ENCODE measurements at regions not wholly inside any gene's neighbourhood (a gene's known extent, or its start where the extent isn't known, plus 50 kb on each side); places are given as distances from the start of the nearest gene placed in this dataset.
A peak's percentile ranks its signal among the peaks of the same experiment; 100 is the strongest.

GRCh38 chr1:228992044-228992443, 256.8 kb downstream of the RHOU start:
- 79 to 88% (median 87%) methylated on average over 2 of the region's 2 CpGs for WGBS, 3 donors
- Histone ChIP-seq H3K4me3 (no peak overlapping the region), H3K4me1 (peaks cover 12% of the 10 kb centered on the region), H3K27me3 (ENCODE audit: insufficient read depth in 3 of 3, low read length in 2 of 3) (no peaks in the 10 kb centered on the region), H3K27ac (no peak overlapping the region), H3K9me3 (no peaks in the 10 kb centered on the region), H3K36me3 (ENCODE audit: insufficient read depth in 1 of 2, low read depth in 1 of 2) (no peaks in the 10 kb centered on the region)
- intact Hi-C loops (cut with DNase I): loop anchor here in 1 of 2 donors (10.0 kb wide), 1 partner anchor 63 kb away; no protein-coding TSS in a partner anchor
- DNase-seq (no peak), ATAC-seq (no peak)
- TF ChIP-seq, protein P1, sequence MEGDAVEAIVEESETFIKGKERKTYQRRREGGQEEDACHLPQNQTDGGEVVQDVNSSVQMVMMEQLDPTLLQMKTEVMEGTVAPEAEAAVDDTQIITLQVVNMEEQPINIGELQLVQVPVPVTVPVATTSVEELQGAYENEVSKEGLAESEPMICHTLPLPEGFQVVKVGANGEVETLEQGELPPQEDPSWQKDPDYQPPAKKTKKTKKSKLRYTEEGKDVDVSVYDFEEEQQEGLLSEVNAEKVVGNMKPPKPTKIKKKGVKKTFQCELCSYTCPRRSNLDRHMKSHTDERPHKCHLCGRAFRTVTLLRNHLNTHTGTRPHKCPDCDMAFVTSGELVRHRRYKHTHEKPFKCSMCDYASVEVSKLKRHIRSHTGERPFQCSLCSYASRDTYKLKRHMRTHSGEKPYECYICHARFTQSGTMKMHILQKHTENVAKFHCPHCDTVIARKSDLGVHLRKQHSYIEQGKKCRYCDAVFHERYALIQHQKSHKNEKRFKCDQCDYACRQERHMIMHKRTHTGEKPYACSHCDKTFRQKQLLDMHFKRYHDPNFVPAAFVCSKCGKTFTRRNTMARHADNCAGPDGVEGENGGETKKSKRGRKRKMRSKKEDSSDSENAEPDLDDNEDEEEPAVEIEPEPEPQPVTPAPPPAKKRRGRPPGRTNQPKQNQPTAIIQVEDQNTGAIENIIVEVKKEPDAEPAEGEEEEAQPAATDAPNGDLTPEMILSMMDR (IDR thresholded peaks at IDR 0.05): no peak

DNA sequence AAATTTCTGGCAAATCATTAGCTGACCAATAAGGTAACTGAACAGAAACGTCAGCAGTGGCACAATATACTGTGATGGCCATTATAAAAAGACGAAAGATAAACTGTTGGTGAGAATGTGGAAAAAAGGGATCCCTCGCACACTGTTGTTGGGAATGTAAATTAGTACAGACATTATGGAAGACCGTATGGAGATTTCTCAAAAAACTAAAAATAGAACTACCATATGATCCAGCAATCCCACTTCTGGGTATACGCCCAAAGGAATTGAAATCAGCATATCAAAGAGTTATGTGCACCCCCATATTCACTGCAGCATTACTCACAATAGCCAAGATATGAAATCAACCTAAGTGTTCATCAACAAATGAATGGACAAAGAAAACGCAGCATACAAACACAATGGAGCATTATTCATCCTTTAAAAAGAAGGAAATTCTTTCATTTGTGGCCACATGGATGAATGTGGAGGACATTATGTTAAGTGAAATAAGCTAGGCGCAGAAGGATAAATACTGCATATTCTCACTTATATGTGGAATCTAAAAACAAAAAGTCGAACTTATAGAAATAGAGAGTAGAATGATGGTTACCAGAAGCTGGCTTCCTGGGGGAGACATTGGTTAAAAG, 257.7 kb downstream of the RHOU start:
- TF ChIP-seq, protein P1 (IDR thresholded peaks at IDR 0.05): no peak
- Histone ChIP-seq H3K27ac (no peak overlapping the region), H3K4me3 (no peak overlapping the region), H3K27me3 (ENCODE audit: insufficient read depth in 3 of 3, low read length in 2 of 3) (no peaks in the 10 kb centered on the region), H3K9me3 (no peaks in the 10 kb centered on the region), H3K36me3 (ENCODE audit: insufficient read depth in 1 of 2, low read depth in 1 of 2) (no peaks in the 10 kb centered on the region), H3K4me1 (peaks cover 12% of the 10 kb centered on the region)
- DNase-seq (no peak), ATAC-seq (no peak)
- intact Hi-C loops (cut with DNase I): loop anchor here in 1 of 2 donors (10.0 kb wide), 1 partner anchor 62 kb away; no protein-coding TSS in a partner anchor
- WGBS, 3 donors: 93 to 95% (median 93%) methylated on average over 8 of the region's 8 CpGs

GRCh38 chr1:228994676-228995594, 259.7 kb downstream of the RHOU start:
- ATAC-seq: no peak
- no peak overlapping the region for H3K27ac ChIP-seq

DNA sequence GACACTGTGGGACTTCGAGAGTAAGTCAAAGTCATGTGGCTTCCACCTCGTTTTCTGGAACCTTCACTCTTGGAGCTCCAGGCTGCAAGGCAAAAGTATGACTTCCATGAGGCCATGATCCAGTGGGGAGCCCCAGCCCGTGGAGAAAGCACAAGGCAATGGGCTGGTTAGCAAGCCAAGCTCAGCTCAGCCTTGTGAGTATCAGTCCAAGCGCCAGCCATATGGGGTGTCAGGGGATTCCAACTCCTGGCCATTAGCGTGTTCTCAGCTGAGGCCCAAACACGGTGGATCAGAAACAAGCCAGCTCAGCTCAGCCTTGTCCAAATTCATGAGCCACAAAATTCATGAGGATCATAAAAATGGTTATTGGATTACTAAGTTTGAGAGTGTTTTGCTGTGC, 261.0 kb downstream of the RHOU start:
- H3K36me3 ChIP-seq (ENCODE audit: insufficient read depth in 1 of 2, low read depth in 1 of 2): no peaks in the 10 kb centered on the region
- H3K27me3 ChIP-seq (ENCODE audit: insufficient read depth in 3 of 3, low read length in 2 of 3): no peaks in the 10 kb centered on the region
- DNase-seq: peak in 1 of 2 donors; percentile 62
- ATAC-seq: no peak
- H3K27ac ChIP-seq: no peak overlapping the region
- no peaks in the 10 kb centered on the region for H3K4me1 ChIP-seq
- TF ChIP-seq, protein P1 (IDR thresholded peaks at IDR 0.05): no peak
- no peak overlapping the region for H3K4me3 ChIP-seq
- intact Hi-C loops (cut with DNase I): loop anchor here in 1 of 2 donors (10.0 kb wide), 1 partner anchor 59 kb away; no protein-coding TSS in a partner anchor
- 65 to 72% (median 72%) methylated on average over 6 of the region's 6 CpGs for WGBS, 3 donors
- H3K9me3 ChIP-seq: no peaks in the 10 kb centered on the region

More at GRCh38 chr1:228994676-228995594, 259.7 kb downstream of the RHOU start:
- H3K36me3 ChIP-seq (ENCODE audit: insufficient read depth in 1 of 2, low read depth in 1 of 2): no peaks in the 10 kb centered on the region
- TF ChIP-seq, protein P1 (IDR thresholded peaks at IDR 0.05): no peak
- peaks cover 9% of the 10 kb centered on the region for H3K4me1 ChIP-seq
- intact Hi-C loops (cut with DNase I): loop anchor here in 1 of 2 donors (10.0 kb wide), 1 partner anchor 60 kb away; no protein-coding TSS in a partner anchor
- 77 to 81% (median 81%) methylated on average over 2 of the region's 2 CpGs for WGBS, 3 donors
- no peaks in the 10 kb centered on the region for H3K9me3 ChIP-seq
- H3K27me3 ChIP-seq (ENCODE audit: insufficient read depth in 3 of 3, low read length in 2 of 3): no peaks in the 10 kb centered on the region
- DNase-seq: no peak
- no peak overlapping the region for H3K4me3 ChIP-seq

All from psoas muscle (tissue), 7 donors.